ENCODE measurements at regions not wholly inside any gene's neighbourhood (a gene's known extent, or its start where the extent isn't known, plus 50 kb on each side); places are given as distances from the start of the nearest gene placed in this dataset.

DNA sequence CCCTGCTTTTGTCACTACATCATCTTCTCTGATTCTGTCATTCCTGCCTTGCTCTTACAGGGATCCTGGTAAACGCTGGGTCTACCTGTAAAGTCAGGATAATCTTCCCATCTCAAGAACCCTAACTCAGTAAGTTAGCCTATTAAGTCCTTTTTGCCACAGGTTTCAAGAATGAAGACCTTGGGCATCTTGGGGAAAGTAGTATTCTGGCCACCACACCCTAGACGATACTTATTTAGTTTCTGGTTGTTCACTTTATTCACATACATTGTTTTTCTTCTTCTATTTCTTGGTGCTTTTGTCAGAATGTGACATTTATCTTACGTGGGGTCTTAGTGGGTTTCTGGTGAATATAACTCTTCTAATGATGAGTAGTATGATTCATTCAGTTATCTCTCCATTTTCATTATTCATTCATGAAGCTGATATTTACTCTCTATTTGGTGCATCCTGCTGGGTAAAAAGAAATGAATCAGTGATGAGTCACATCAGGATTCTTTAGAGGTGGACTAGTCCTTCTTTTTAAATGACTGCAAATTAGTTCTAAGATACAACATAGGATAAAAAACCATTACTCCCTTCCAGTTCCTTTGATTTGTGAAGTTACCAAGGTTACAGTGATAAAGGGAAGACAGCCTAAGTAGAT, 514.4 kb upstream of the B3GALT2 start:
- TF ChIP-seq CTCF (IDR thresholded peaks at IDR 0.05): no peak
- no peak for TF ChIP-seq ZFX (IDR thresholded peaks at IDR 0.05; ENCODE audit: borderline replicate concordance)

Data from 22Rv1 (cell line).